ENCODE measurements at regions not wholly inside any gene's neighbourhood (a gene's known extent, or its start where the extent isn't known, plus 50 kb on each side); places are given as distances from the start of the nearest gene placed in this dataset.

DNA sequence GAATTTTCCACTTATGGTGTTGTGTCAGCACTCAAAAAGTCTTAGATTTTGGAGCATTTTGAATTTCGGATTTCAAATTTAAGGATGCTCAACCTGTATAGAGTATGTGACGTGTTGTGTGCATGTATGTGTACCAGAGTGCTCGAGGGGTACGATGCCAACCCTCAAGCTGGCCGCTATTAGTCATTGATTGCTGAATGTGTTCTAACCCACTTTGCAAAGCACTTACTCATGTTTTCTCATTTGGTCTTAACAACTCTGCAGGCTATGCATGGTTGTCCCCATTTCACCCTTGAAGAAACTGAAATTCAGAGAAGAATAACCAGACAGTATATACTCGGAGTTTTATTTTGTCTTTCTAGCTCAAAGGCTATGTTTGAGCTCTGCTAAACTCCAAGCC, 196.4 kb upstream of the TENM4 start:
- CTCF ChIA-PET, result no interaction called here
- Histone ChIP-seq H3K27me3 (ENCODE audit: control insufficient read depth, insufficient read depth, low read length) (no peaks in the 10 kb centered on the region), H3K27ac (ENCODE audit: low read depth, low read length) (no peak overlapping the region), H3K4me3 (ENCODE audit: low read depth, low read length) (no peak overlapping the region), H3K9me3 (ENCODE audit: control insufficient read depth, insufficient read depth, low read length) (no peaks in the 10 kb centered on the region)
- TF ChIP-seq, protein P1, sequence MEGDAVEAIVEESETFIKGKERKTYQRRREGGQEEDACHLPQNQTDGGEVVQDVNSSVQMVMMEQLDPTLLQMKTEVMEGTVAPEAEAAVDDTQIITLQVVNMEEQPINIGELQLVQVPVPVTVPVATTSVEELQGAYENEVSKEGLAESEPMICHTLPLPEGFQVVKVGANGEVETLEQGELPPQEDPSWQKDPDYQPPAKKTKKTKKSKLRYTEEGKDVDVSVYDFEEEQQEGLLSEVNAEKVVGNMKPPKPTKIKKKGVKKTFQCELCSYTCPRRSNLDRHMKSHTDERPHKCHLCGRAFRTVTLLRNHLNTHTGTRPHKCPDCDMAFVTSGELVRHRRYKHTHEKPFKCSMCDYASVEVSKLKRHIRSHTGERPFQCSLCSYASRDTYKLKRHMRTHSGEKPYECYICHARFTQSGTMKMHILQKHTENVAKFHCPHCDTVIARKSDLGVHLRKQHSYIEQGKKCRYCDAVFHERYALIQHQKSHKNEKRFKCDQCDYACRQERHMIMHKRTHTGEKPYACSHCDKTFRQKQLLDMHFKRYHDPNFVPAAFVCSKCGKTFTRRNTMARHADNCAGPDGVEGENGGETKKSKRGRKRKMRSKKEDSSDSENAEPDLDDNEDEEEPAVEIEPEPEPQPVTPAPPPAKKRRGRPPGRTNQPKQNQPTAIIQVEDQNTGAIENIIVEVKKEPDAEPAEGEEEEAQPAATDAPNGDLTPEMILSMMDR (IDR thresholded peaks at IDR 0.05; ENCODE audit: low read depth, low read length), result no peak
- POLR2A ChIA-PET, result no interaction called here
- DNase-seq (ENCODE audit: low read depth, low spot score), result no peak

DNA sequence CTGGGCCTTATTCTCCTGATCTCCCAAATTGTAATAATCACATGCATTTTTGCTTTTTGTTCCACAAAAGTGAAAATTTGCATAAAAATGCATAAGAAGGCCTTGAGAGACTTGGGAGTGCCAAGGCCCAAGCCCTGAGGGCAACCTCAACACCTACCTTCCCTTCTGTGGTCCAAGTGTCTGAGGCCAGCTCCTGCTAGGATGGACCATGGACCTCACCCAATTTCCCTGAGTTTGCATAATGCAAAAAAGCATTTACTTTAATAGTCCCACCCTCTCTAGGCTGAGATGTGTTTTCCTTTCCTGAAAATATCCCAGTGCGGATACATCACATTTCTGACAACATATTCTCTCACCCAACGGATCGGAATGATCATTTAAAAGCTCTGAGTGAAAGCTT, 194.1 kb upstream of the TENM4 start:
- POLR2A ChIA-PET, result no interaction called here
- no peak overlapping the region for H3K4me3 ChIP-seq (ENCODE audit: low read depth, low read length)
- CTCF ChIA-PET, result no interaction called here
- no peak overlapping the region for H3K27ac ChIP-seq (ENCODE audit: low read depth, low read length)
- TF ChIP-seq, protein P1 (IDR thresholded peaks at IDR 0.05; ENCODE audit: low read depth, low read length), result no peak
- no peaks in the 10 kb centered on the region for H3K9me3 ChIP-seq (ENCODE audit: control insufficient read depth, insufficient read depth, low read length)
- DNase-seq (ENCODE audit: low read depth, low spot score), result no peak
- no peaks in the 10 kb centered on the region for H3K27me3 ChIP-seq (ENCODE audit: control insufficient read depth, insufficient read depth, low read length)

DNA sequence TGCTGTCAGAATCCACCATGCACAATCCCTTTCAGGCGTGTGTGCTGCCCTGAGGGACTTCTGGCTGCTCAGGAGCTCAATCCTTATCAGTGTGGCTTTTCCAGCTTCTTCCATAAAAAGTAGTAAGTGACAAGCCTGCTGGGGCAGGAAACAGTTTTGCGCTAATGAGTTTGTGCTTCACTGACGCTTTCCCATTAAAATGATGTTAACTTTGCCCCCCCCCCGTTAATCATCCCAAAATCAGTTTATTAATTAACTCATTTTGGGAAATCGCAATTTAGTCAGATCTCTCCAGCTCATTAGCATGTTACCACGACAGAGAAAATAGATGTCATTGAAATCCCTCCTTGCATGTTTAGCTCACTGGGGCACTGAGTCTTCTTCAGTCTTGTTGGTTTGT, 186.5 kb upstream of the TENM4 start:
- no peaks in the 10 kb centered on the region for H3K9me3 ChIP-seq (ENCODE audit: control insufficient read depth, insufficient read depth, low read length)
- POLR2A ChIA-PET, result no interaction called here
- CTCF ChIA-PET, result no interaction called here
- TF ChIP-seq, protein P1 (IDR thresholded peaks at IDR 0.05; ENCODE audit: low read depth, low read length), result no peak
- DNase-seq (ENCODE audit: low read depth, low spot score), result no peak
- no peak overlapping the region for H3K27ac ChIP-seq (ENCODE audit: low read depth, low read length)
- no peak overlapping the region for H3K4me3 ChIP-seq (ENCODE audit: low read depth, low read length)
- H3K27me3 ChIP-seq (ENCODE audit: control insufficient read depth, insufficient read depth, low read length), result no peaks in the 10 kb centered on the region

DNA sequence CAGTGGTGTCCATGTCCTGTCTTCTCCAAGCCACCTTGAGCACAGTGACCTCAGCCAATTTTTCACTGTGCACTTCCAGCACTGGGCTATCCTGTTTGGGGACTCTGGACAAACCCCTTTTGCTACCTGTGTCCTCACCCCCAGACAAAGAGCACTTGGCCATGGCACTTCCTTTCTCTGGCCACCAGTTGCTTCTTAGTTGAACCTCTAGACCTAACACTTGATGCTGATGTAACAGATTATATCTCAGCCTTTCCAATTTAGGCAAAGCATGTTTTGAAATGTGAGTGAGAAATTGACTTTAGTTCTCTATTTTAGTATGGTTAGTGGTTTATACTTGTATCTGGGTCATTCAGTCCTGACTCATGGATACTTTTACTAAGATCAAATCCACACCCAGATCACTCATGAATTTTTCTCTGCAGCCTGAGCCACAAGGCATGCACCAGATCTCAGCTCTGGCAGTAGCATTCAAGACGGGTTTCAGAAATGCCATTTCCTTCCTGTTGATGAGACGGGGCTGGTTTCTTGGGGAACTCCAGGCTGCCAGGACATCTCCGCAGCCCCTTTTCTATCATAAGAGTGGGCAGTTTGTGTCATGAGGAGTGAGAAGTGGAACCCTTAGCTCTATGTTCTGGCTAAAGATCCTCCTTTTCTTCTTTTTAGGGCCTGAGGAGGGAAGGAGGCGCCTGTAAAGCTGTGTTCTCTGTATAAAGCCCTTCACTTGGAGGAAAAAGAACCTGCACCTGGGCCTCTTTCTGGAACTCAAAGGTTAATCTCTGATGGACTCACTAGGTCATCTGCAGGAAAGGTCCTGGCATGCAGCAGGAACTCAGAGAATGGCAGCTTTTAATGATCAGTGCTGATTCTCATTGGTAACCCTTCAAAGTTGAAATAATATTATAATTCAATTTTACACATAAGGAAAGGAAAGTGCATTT, 185.6 kb upstream of the TENM4 start:
- POLR2A ChIA-PET, result no interaction called here
- DNase-seq (ENCODE audit: low read depth, low spot score), result no peak
- Histone ChIP-seq H3K27me3 (ENCODE audit: control insufficient read depth, insufficient read depth, low read length) (no peaks in the 10 kb centered on the region), H3K9me3 (ENCODE audit: control insufficient read depth, insufficient read depth, low read length) (no peaks in the 10 kb centered on the region), H3K4me3 (ENCODE audit: low read depth, low read length) (no peak overlapping the region), H3K27ac (ENCODE audit: low read depth, low read length) (no peak overlapping the region)
- TF ChIP-seq, protein P1 (IDR thresholded peaks at IDR 0.05; ENCODE audit: low read depth, low read length), result no peak
- CTCF ChIA-PET, result no interaction called here

DNA sequence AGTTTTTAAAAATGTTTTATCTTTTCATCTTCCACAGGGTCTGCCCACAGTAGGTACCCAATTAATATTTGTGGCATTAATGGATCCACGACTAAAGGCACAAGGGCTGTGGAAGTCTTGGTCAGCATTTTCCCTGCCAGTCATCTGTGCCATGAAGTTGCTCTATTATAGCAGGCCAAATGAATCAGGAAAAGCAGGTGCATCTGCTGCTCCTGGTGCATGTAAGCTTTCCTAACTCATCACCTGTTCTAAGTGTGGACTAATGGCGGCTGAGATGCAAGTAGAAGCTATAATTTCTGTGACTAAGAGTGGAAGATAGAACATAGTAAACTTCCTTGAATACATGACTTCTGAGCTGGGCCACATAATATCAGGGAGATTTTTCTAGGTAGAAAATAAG, 182.5 kb upstream of the TENM4 start:
- H3K27ac ChIP-seq (ENCODE audit: low read depth, low read length), result no peak overlapping the region
- H3K9me3 ChIP-seq (ENCODE audit: control insufficient read depth, insufficient read depth, low read length), result no peaks in the 10 kb centered on the region
- DNase-seq (ENCODE audit: low read depth, low spot score), result no peak
- TF ChIP-seq, protein P1 (IDR thresholded peaks at IDR 0.05; ENCODE audit: low read depth, low read length), result no peak
- CTCF ChIA-PET, result no interaction called here
- POLR2A ChIA-PET, result no interaction called here
- no peaks in the 10 kb centered on the region for H3K27me3 ChIP-seq (ENCODE audit: control insufficient read depth, insufficient read depth, low read length)
- H3K4me3 ChIP-seq (ENCODE audit: low read depth, low read length), result no peak overlapping the region
